ENCODE measurements at regions not wholly inside any gene's neighbourhood (a gene's known extent, or its start where the extent isn't known, plus 50 kb on each side); places are given as distances from the start of the nearest gene placed in this dataset.

DNA sequence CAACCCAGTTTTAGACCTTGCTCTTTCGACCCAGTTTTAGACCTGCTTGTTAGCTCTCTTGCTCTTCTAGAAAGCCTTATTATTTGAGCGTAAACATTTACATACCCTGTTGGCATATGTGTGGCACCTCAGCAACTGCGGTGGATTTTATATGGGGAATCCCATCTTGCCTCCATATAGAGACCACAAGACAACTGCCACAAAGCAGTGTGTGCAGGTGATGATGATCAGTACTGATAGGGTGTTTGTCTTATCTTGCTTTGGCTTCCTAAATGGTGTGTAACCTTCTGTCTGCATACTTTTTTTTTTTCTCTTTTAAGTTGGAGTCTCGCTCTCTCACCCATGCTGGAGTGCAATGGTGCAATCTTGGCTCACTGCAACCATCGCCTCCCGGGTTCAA, 1270.8 kb downstream of the MRPL39 start:
- H2AK5ac ChIP-seq (ENCODE audit: low read depth, low read length) = no peak overlapping the region
- H4K20me1 ChIP-seq (replicated peaks in 1 of 2; ENCODE audit: control insufficient read depth in 1 of 2, insufficient read depth in 2 of 2, low read length in 2 of 2) = no peaks in the 10 kb centered on the region
- no peak overlapping the region for H3K14ac ChIP-seq (ENCODE audit: insufficient read length)
- no peak for DNase-seq (ENCODE audit: low read depth in 1 of 2, low spot score in 2 of 2)
- no peak overlapping the region for H3K27ac ChIP-seq (ENCODE audit: low read depth, low read length)
- H2BK20ac ChIP-seq (ENCODE audit: low read length) = no peak overlapping the region
- TF ChIP-seq TAF7 (optimal IDR thresholded peaks at IDR 0.05; ENCODE audit: borderline replicate concordance, low read depth, low read length) = no peak
- TF ChIP-seq GABPA (IDR thresholded peaks at IDR 0.05; ENCODE audit: borderline replicate concordance, insufficient read depth, low read length) = no peak
- H2BK5ac ChIP-seq (ENCODE audit: low read depth, low read length) = no peak overlapping the region
- no peaks in the 10 kb centered on the region for H3K23me2 ChIP-seq (ENCODE audit: low read depth, low read length)
- H3K79me1 ChIP-seq (ENCODE audit: low read depth, low read length) = no peaks in the 10 kb centered on the region
- ChIA-PET CTCF (ENCODE audit: partially characterized antibody) (no interaction called here), POLR2A (ENCODE audit: partially characterized antibody) (no interaction called here)
- no peak overlapping the region for H3K18ac ChIP-seq (ENCODE audit: extremely low read depth, low read length)
- FAIRE-seq = no peak
- H4K91ac ChIP-seq (replicated peaks; ENCODE audit: insufficient read length, low read length) = no peak overlapping the region
- H3K4me3 ChIP-seq (ENCODE audit: extremely low read depth in 1 of 4, insufficient read depth in 2 of 4, low read depth in 3 of 4, low read length in 4 of 4) = no peak overlapping the region
- WGBS, 2 experiments (ENCODE audit: extremely low coverage in 1 of 2, insufficient coverage in 1 of 2, insufficient read length in 1 of 2, insufficient replicate concordance in 2 of 2, low coverage in 1 of 2, low lambda C conversion rate in 2 of 2, missing lambda C conversion rate in 1 of 2) = 93% methylated on average over 6 of the region's 6 CpGs; no CpG with 5 or more reads in 1 of the 2 experiments
- no peaks in the 10 kb centered on the region for H3K36me3 ChIP-seq (ENCODE audit: control insufficient read depth in 2 of 4, insufficient read depth in 4 of 4, low read length in 3 of 4)
- H4K8ac ChIP-seq (ENCODE audit: extremely low read depth, insufficient read depth, low read length) = no peak overlapping the region
- no peaks in the 10 kb centered on the region for H3K4me1 ChIP-seq (replicated peaks in 1 of 4; ENCODE audit: control insufficient read depth in 3 of 4, insufficient read depth in 4 of 4, low read length in 3 of 4)
- no peak overlapping the region for H3K9ac ChIP-seq (replicated peaks in 1 of 4; ENCODE audit: extremely low read depth in 1 of 4, low read depth in 3 of 4, low read length in 3 of 4)
- no peak overlapping the region for H3K23ac ChIP-seq (ENCODE audit: insufficient read length)
- no peak overlapping the region for H4K5ac ChIP-seq (ENCODE audit: insufficient read length, low read depth, low read length)
- no peaks in the 10 kb centered on the region for H3K79me2 ChIP-seq (ENCODE audit: control insufficient read depth in 1 of 2, insufficient read depth in 2 of 2, low read length in 2 of 2)
- H3K56ac ChIP-seq (replicated peaks; ENCODE audit: insufficient read length, low read depth, low read length) = no peak overlapping the region
- no peak overlapping the region for H2BK15ac ChIP-seq (ENCODE audit: low read length)
- H3K4me2 ChIP-seq (ENCODE audit: insufficient read depth in 1 of 2, low read depth in 2 of 2, low read length in 2 of 2) = no peak overlapping the region
- no peak overlapping the region for H2BK120ac ChIP-seq (replicated peaks; ENCODE audit: low read depth, low read length)
- H2BK12ac ChIP-seq (ENCODE audit: low read depth, low read length) = no peak overlapping the region
- H3K4ac ChIP-seq (replicated peaks; ENCODE audit: insufficient read length, low read depth, low read length) = no peak overlapping the region
- H3K9me3 ChIP-seq (ENCODE audit: insufficient read depth in 2 of 2, low read depth in 1 of 2, low read length in 1 of 2) = peaks cover 12 to 34% of the 10 kb centered on the region in 2 experiments; a peak in 2 of 4 replicates
- H3K27me3 ChIP-seq (replicated peaks in 1 of 4; ENCODE audit: control insufficient read depth in 3 of 4, extremely low read depth in 1 of 4, insufficient read depth in 3 of 4, low read length in 3 of 4) = no peaks in the 10 kb centered on the region
- no peak overlapping the region for H2AFZ ChIP-seq (ENCODE audit: low read length)
